GM18951 (cell line): ENCODE measurements at regions not wholly inside any gene's neighbourhood (a gene's known extent, or its start where the extent isn't known, plus 50 kb on each side); places are given as distances from the start of the nearest gene placed in this dataset.

ENCODE experiments used
- POLR2A ChIP-seq: IDR thresholded peaks from 4 replicates; pipeline ENCODE4 v1.6.1; 2011; ENCODE audit warnings: mild to moderate bottlenecking; ENCODE audit not compliant: insufficient read length, insufficient read depth; ENCODE audit errors: extremely low read depth
- in situ Hi-C: fragments of 300-500 bp; cut with MboI; formaldehyde crosslinking; loops from one replicate; pipeline ENCODE4 v1.12.0; 2022; ENCODE audit warnings: low sequenced_read_pairs, mixed read lengths, inconsistent platforms; ENCODE audit not compliant: unreplicated experiment

- no peak for TF ChIP-seq POLR2A
- in situ Hi-C loops = no loop called here
Observed at GRCh38 chr10:44814929-44815328, 96.2 kb upstream of the TMEM72 start.

GRCh38 chr10:44818041-44818649 lies 93.0 kb upstream of the TMEM72 start:
- in situ Hi-C loops = no loop called here
- no peak for TF ChIP-seq POLR2A

GRCh38 chr10:44818701-44819127 lies 92.4 kb upstream of the TMEM72 start:
- no peak for TF ChIP-seq POLR2A
- in situ Hi-C loops = no loop called here

- in situ Hi-C loops = no loop called here
- no peak for TF ChIP-seq POLR2A
Observed at GRCh38 chr10:44820094-44820493, 91.0 kb upstream of the TMEM72 start.

- TF ChIP-seq POLR2A = no peak
- in situ Hi-C loops = no loop called here
Observed at GRCh38 chr10:44821290-44821689, 89.8 kb upstream of the TMEM72 start.

GRCh38 chr10:44822349-44822748 lies 88.8 kb upstream of the TMEM72 start:
- no peak for TF ChIP-seq POLR2A
- in situ Hi-C loops = no loop called here

GRCh38 chr10:44822966-44823365 lies 88.2 kb upstream of the TMEM72 start:
- TF ChIP-seq POLR2A = no peak
- in situ Hi-C loops = no loop called here

- in situ Hi-C loops = no loop called here
- TF ChIP-seq POLR2A = no peak
Observed at GRCh38 chr10:44824607-44825006, 86.5 kb upstream of the TMEM72 start.

- TF ChIP-seq POLR2A = no peak
- in situ Hi-C loops = no loop called here
Observed at GRCh38 chr10:44827431-44828006, 83.6 kb upstream of the TMEM72 start.

GRCh38 chr10:44828508-44829142 lies 82.5 kb upstream of the TMEM72 start:
- in situ Hi-C loops = no loop called here

GRCh38 chr10:44829426-44829825 lies 81.7 kb upstream of the TMEM72 start:
- no peak for TF ChIP-seq POLR2A
- in situ Hi-C loops = no loop called here

More at GRCh38 chr10:44828508-44829142, 82.5 kb upstream of the TMEM72 start:
- no peak for TF ChIP-seq POLR2A

GRCh38 chr10:44830022-44830421 lies 81.1 kb upstream of the TMEM72 start:
- in situ Hi-C loops = no loop called here
- TF ChIP-seq POLR2A = no peak

GRCh38 chr10:44831581-44831980 lies 79.6 kb upstream of the TMEM72 start:
- no peak for TF ChIP-seq POLR2A
- in situ Hi-C loops = no loop called here
